ENCODE measurements at regions not wholly inside any gene's neighbourhood (a gene's known extent, or its start where the extent isn't known, plus 50 kb on each side); places are given as distances from the start of the nearest gene placed in this dataset.

DNA sequence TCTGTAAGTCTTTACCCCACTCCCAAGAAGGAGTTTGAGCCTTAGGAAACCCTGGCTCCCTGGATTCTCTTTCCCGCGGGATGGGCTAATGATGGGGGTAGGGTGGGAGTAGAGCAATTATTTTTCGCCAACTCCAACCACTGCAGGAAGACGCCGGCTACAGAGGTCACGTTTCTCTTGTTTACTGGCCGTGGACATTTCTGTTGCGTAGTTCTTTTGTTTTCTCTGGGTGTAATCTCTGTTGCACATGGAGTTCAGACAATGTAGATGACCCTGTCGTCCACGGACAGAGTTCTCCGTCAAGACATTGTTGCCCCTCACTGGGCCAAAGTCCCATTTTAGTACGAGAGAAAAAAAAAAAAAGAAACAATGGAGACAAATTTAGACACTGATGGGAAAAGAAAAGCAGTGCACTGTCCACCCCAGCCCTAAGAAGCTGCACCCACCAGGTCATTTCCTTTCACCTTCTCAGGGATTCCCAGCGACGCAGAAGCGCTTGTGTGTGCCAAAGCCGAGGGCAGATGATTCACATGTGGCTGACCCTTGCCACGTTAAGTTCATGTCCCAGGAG, 133.9 kb upstream of the ARGLU1 start:
- Histone ChIP-seq H3K4me3 (IDR thresholded peaks at IDR 0.05; ENCODE audit: insufficient read depth, low read depth, low read length) (no peak overlapping the region), H3K27me3 (ENCODE audit: insufficient read depth, low read depth) (no peaks in the 10 kb centered on the region), H3K27ac (no peak overlapping the region), H3K79me2 (ENCODE audit: insufficient read depth, low read depth) (no peaks in the 10 kb centered on the region), H3K4me2 (no peak overlapping the region), H3K36me3 (ENCODE audit: insufficient read depth) (no peaks in the 10 kb centered on the region), H3K9ac (no peak overlapping the region), H4K20me1 (ENCODE audit: insufficient read depth) (no peaks in the 10 kb centered on the region), H3K4me1 (ENCODE audit: low read depth, poor library complexity, severe bottlenecking) (no peaks in the 10 kb centered on the region), H2AFZ (ENCODE audit: low read depth) (no peak overlapping the region)
- no peak for TF ChIP-seq CTCF (conservative IDR thresholded peaks at IDR 0.05; ENCODE audit: low read depth, low read length)

DNA sequence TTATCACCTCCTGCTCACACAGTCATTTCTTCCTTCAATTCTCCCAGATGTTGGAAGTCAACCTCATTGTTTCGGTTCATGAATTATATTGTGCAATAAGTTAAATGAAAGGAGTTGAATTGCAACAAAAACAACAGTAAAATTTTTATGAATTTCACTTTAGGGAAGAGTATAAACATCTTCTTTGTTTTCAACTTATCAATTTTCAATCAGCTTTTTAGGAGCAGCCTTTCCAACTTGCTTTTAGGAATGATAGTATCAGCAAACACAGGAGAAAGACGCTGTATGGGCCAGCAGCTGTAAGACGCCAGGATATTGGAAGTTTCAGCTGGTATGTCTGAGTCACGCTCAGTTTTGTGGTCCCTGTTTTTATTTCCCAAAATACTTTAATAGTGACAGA, 132.5 kb upstream of the ARGLU1 start:
- Histone ChIP-seq H3K79me2 (ENCODE audit: insufficient read depth, low read depth) (no peaks in the 10 kb centered on the region), H3K27me3 (ENCODE audit: insufficient read depth, low read depth) (no peaks in the 10 kb centered on the region), H2AFZ (ENCODE audit: low read depth) (no peak overlapping the region), H3K9ac (no peak overlapping the region), H4K20me1 (ENCODE audit: insufficient read depth) (no peaks in the 10 kb centered on the region), H3K27ac (no peak overlapping the region), H3K4me1 (ENCODE audit: low read depth, poor library complexity, severe bottlenecking) (no peaks in the 10 kb centered on the region), H3K4me2 (no peak overlapping the region), H3K4me3 (IDR thresholded peaks at IDR 0.05; ENCODE audit: insufficient read depth, low read depth, low read length) (no peak overlapping the region), H3K36me3 (ENCODE audit: insufficient read depth) (no peaks in the 10 kb centered on the region)
- TF ChIP-seq CTCF (conservative IDR thresholded peaks at IDR 0.05; ENCODE audit: low read depth, low read length): no peak

DNA sequence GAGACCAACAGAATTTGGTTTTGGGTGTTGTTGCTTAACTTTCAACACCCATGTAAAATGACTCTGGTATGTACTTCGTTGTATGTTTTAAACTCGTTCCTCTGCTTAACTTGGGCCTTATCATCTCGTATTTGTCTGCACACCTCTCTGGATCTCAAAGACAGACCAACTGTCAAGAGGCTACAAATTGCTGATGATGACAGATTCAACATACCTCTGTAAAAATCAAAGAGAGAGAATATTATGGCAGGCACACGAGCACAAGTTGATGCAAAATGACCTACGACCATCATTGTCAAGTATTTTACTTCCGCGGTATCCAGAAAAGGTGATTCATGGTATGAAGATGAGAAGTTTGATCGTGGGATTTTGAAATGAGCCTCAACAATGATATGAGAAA, 132.1 kb upstream of the ARGLU1 start:
- Histone ChIP-seq H3K36me3 (ENCODE audit: insufficient read depth) (no peaks in the 10 kb centered on the region), H3K4me3 (IDR thresholded peaks at IDR 0.05; ENCODE audit: insufficient read depth, low read depth, low read length) (no peak overlapping the region), H3K9ac (no peak overlapping the region), H3K27me3 (ENCODE audit: insufficient read depth, low read depth) (no peaks in the 10 kb centered on the region), H3K79me2 (ENCODE audit: insufficient read depth, low read depth) (no peaks in the 10 kb centered on the region), H3K4me2 (no peak overlapping the region), H2AFZ (ENCODE audit: low read depth) (no peak overlapping the region), H3K27ac (no peak overlapping the region), H4K20me1 (ENCODE audit: insufficient read depth) (no peaks in the 10 kb centered on the region), H3K4me1 (ENCODE audit: low read depth, poor library complexity, severe bottlenecking) (no peaks in the 10 kb centered on the region)
- TF ChIP-seq CTCF (conservative IDR thresholded peaks at IDR 0.05; ENCODE audit: low read depth, low read length): no peak

DNA sequence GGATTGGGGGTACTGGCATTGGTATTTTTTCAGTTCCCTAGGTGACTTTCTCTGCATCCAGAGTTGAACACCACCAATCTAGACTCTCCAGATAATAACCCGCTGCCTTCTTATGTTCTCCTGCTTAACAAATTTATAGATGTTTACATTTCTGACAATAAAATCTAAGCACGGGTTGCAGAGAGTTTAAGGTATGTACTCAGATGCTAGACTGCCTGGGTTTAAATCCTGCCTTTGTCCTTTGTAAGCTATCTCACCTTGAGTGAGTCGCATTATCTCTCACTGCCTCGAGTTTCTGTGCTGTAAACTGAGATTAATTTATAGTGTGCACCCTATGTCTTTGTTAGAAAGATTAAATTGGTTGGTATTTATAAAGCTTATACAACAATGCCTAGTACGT, 131.4 kb upstream of the ARGLU1 start:
- H4K20me1 ChIP-seq (ENCODE audit: insufficient read depth): no peaks in the 10 kb centered on the region
- H3K79me2 ChIP-seq (ENCODE audit: insufficient read depth, low read depth): no peaks in the 10 kb centered on the region
- no peak overlapping the region for H2AFZ ChIP-seq (ENCODE audit: low read depth)
- H3K27ac ChIP-seq: no peak overlapping the region
- no peaks in the 10 kb centered on the region for H3K27me3 ChIP-seq (ENCODE audit: insufficient read depth, low read depth)
- H3K4me2 ChIP-seq: no peak overlapping the region
- TF ChIP-seq CTCF (conservative IDR thresholded peaks at IDR 0.05; ENCODE audit: low read depth, low read length): no peak
- no peaks in the 10 kb centered on the region for H3K4me1 ChIP-seq (ENCODE audit: low read depth, poor library complexity, severe bottlenecking)
- no peaks in the 10 kb centered on the region for H3K36me3 ChIP-seq (ENCODE audit: insufficient read depth)
- no peak overlapping the region for H3K9ac ChIP-seq
- H3K4me3 ChIP-seq (IDR thresholded peaks at IDR 0.05; ENCODE audit: insufficient read depth, low read depth, low read length): no peak overlapping the region

Data from KMS-11 (cell line).